GM18907 (cell line): ENCODE measurements at regions not wholly inside any gene's neighbourhood (a gene's known extent, or its start where the extent isn't known, plus 50 kb on each side); places are given as distances from the start of the nearest gene placed in this dataset.
"Not testable (repeated sequence)": the region's sequence is repeated elsewhere in the genome, so short reads cannot be mapped to it uniquely, and the experiment has no call there.

Source experiments
- ATAC-seq: cut with Tn5 transposase; IDR thresholded peaks from one replicate; pipeline ENCODE4 v1.9.1; 2021; ENCODE audit warnings: mild to moderate bottlenecking, moderate library complexity; ENCODE audit not compliant: unreplicated experiment

GRCh38 chr13:22942831-22943230 lies 237.9 kb upstream of the SGCG start:
- not testable (repeated sequence) for ATAC-seq

- no peak for ATAC-seq
Observed at GRCh38 chr13:22944378-22944777, 236.4 kb upstream of the SGCG start.

- ATAC-seq: no peak
Observed at GRCh38 chr13:22945321-22946226, 235.2 kb upstream of the SGCG start.

GRCh38 chr13:22948421-22948820 lies 232.4 kb upstream of the SGCG start:
- no peak for ATAC-seq

GRCh38 chr13:22952018-22952417 lies 228.8 kb upstream of the SGCG start:
- not testable (repeated sequence) for ATAC-seq

GRCh38 chr13:22955147-22955546 lies 225.6 kb upstream of the SGCG start:
- not testable (repeated sequence) for ATAC-seq

- ATAC-seq: not testable (repeated sequence)
Observed at GRCh38 chr13:22956456-22957115, 224.2 kb upstream of the SGCG start.

- ATAC-seq: not testable (repeated sequence)
Observed at GRCh38 chr13:22959859-22960258, 220.9 kb upstream of the SGCG start.

GRCh38 chr13:22960827-22961226 lies 220.0 kb upstream of the SGCG start:
- ATAC-seq: no peak

GRCh38 chr13:22961342-22961741 lies 219.4 kb upstream of the SGCG start:
- ATAC-seq: not testable (repeated sequence)

- no peak for ATAC-seq
Observed at GRCh38 chr13:22961835-22962537, 218.8 kb upstream of the SGCG start.

GRCh38 chr13:22963384-22964053 lies 217.3 kb upstream of the SGCG start:
- ATAC-seq: not testable (repeated sequence)

- no peak for ATAC-seq
Observed at GRCh38 chr13:22964245-22964966, 216.4 kb upstream of the SGCG start.

- ATAC-seq: not testable (repeated sequence)
Observed at GRCh38 chr13:22965011-22965857, 215.5 kb upstream of the SGCG start.

GRCh38 chr13:22965858-22966239 lies 214.9 kb upstream of the SGCG start:
- ATAC-seq: not testable (repeated sequence)

- not testable (repeated sequence) for ATAC-seq
Observed at GRCh38 chr13:22966753-22967152, 214.0 kb upstream of the SGCG start.

- ATAC-seq: no peak
Observed at GRCh38 chr13:22967669-22968068, 213.1 kb upstream of the SGCG start.

GRCh38 chr13:22979952-22980351 lies 200.8 kb upstream of the SGCG start:
- no peak for ATAC-seq

- no peak for ATAC-seq
Observed at GRCh38 chr13:22980936-22981335, 199.8 kb upstream of the SGCG start.
